ENCODE measurements at regions not wholly inside any gene's neighbourhood (a gene's known extent, or its start where the extent isn't known, plus 50 kb on each side); places are given as distances from the start of the nearest gene placed in this dataset.

DNA sequence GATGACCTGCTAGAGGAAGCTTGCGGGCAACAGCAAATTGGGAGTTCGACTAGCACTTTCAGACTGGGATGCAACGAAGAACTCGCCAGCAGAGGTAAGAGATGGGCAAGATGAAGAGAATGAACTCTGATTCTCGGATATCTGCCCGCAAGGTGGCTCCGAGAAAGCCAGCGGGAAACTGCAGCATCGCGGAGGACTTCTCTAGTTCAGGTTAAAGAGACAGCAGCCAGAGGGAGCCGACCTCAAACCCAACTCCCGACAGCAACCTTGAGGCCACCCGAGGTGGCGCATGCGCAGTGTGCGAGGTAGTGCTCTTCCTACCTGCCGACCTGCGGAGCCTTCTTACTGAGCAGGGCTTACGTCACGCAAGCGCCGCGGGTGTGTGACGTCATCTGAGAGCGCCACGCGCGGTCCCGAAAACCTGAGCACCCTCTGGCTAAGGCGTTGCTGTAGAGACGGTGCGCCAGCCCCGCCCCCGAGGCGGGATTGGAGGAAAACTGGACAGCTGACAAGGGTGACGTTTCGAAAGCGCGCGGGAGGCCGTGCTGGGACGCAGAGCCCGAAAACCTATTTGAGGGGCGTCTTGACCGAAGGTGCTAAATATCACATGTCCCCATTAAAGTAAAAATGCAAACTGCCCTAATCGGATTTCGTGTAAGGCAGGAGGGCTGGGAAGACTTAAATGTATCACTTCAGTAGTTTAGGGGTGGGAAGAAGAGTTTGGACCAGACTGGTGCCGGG is 110.5 kb upstream of the SLC25A33 start (continued):
- peak; percentile 100 for TF ChIP-seq ATF1 (CRISPR knock-in tag; IDR thresholded peaks at IDR 0.05)
- no peak for TF ChIP-seq CHD2 (IDR thresholded peaks at IDR 0.05; ENCODE audit: low read depth, low read length)
- TF ChIP-seq, protein P1, sequence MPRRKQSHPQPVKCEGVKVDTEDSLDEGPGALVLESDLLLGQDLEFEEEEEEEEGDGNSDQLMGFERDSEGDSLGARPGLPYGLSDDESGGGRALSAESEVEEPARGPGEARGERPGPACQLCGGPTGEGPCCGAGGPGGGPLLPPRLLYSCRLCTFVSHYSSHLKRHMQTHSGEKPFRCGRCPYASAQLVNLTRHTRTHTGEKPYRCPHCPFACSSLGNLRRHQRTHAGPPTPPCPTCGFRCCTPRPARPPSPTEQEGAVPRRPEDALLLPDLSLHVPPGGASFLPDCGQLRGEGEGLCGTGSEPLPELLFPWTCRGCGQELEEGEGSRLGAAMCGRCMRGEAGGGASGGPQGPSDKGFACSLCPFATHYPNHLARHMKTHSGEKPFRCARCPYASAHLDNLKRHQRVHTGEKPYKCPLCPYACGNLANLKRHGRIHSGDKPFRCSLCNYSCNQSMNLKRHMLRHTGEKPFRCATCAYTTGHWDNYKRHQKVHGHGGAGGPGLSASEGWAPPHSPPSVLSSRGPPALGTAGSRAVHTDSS (CRISPR knock-in tag; conservative IDR thresholded peaks at IDR 0.05) = no peak
- TF ChIP-seq ZNF329 (CRISPR knock-in tag; IDR thresholded peaks at IDR 0.05; ENCODE audit: low read depth) = no peak
- peak; percentile 79; the same call in 1 of the 2 replicates for TF ChIP-seq RFXAP (CRISPR knock-in tag; IDR thresholded peaks at IDR 0.05; ENCODE audit: borderline replicate concordance)
- TF ChIP-seq BCLAF1 (IDR thresholded peaks at IDR 0.05) = no peak
- TF ChIP-seq IRF2 (CRISPR knock-in tag; IDR thresholded peaks at IDR 0.05) = peak; percentile 91
- TF ChIP-seq THAP11 (CRISPR knock-in tag; IDR thresholded peaks at IDR 0.05) = peak; percentile 94
- no peak for TF ChIP-seq ZNF609 (CRISPR knock-in tag; IDR thresholded peaks at IDR 0.05; ENCODE audit: borderline replicate concordance)
- TF ChIP-seq ARNT2 (CRISPR knock-in tag; IDR thresholded peaks at IDR 0.05; ENCODE audit: low read depth) = no peak; the same call in 1 of the 2 replicates
- TF ChIP-seq, protein P2, sequence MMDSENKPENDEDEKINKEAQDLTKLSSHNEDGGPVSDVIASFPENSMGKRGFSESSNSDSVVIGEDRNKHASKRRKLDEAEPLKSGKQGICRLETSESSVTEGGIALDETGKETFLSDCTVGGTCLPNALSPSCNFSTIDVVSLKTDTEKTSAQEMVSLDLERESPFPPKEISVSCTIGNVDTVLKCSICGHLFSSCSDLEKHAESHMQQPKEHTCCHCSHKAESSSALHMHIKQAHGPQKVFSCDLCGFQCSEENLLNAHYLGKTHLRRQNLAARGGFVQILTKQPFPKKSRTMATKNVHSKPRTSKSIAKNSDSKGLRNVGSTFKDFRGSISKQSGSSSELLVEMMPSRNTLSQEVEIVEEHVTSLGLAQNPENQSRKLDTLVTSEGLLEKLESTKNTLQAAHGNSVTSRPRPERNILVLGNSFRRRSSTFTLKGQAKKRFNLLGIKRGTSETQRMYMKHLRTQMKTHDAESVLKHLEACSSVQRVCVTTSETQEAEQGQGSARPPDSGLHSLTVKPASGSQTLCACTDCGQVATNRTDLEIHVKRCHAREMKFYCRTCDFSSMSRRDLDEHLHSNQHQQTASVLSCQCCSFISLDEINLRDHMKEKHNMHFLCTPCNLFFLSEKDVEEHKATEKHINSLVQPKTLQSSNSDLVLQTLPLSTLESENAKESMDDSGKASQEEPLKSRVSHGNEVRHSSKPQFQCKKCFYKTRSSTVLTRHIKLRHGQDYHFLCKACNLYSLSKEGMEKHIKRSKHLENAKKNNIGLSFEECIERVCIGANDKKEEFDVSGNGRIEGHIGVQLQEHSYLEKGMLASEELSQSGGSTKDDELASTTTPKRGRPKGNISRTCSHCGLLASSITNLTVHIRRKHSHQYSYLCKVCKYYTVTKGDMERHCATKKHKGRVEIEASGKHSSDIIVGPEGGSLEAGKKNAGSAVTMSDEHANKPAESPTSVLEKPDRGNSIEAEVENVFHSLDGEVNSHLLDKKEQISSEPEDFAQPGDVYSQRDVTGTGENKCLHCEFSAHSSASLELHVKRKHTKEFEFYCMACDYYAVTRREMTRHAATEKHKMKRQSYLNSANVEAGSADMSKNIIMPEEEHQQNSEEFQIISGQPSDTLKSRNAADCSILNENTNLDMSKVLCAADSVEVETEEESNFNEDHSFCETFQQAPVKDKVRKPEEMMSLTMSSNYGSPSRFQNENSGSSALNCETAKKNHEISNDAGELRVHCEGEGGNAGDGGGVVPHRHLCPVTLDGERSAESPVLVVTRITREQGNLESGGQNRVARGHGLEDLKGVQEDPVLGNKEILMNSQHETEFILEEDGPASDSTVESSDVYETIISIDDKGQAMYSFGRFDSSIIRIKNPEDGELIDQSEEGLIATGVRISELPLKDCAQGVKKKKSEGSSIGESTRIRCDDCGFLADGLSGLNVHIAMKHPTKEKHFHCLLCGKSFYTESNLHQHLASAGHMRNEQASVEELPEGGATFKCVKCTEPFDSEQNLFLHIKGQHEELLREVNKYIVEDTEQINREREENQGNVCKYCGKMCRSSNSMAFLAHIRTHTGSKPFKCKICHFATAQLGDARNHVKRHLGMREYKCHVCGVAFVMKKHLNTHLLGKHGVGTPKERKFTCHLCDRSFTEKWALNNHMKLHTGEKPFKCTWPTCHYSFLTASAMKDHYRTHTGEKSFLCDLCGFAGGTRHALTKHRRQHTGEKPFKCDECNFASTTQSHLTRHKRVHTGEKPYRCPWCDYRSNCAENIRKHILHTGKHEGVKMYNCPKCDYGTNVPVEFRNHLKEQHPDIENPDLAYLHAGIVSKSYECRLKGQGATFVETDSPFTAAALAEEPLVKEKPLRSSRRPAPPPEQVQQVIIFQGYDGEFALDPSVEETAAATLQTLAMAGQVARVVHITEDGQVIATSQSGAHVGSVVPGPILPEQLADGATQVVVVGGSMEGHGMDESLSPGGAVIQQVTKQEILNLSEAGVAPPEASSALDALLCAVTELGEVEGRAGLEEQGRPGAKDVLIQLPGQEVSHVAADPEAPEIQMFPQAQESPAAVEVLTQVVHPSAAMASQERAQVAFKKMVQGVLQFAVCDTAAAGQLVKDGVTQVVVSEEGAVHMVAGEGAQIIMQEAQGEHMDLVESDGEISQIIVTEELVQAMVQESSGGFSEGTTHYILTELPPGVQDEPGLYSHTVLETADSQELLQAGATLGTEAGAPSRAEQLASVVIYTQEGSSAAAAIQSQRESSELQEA (CRISPR knock-in tag; IDR thresholded peaks at IDR 0.05; ENCODE audit: not compliant biosample characterization) = peak; percentile 63
